HFFc6 (cell line): ENCODE measurements at regions not wholly inside any gene's neighbourhood (a gene's known extent, or its start where the extent isn't known, plus 50 kb on each side); places are given as distances from the start of the nearest gene placed in this dataset.

Experiments used
- DNase-seq: peaks from one replicate; pipeline ENCODE4 v3.0.0-alpha.2; 2018
- H3K27ac Mint-ChIP-seq: 2 replicates; pipeline ENCODE4 v1.8.0; 2020; ENCODE audit warnings: mild to moderate bottlenecking, mixed read lengths
- H3K27me3 Mint-ChIP-seq: 2 replicates; pipeline ENCODE4 v1.8.0; 2021; ENCODE audit warnings: mild to moderate bottlenecking, moderate library complexity, mixed read lengths; ENCODE audit not compliant: insufficient read depth
- H3K36me3 Mint-ChIP-seq: 2 replicates; pipeline ENCODE4 v1.8.0; 2021; ENCODE audit warnings: low read depth, mixed read lengths
- H3K4me1 Mint-ChIP-seq: 2 replicates; pipeline ENCODE4 v1.8.0; 2020; ENCODE audit warnings: low read depth, mixed read lengths
- H3K4me3 Mint-ChIP-seq: 2 replicates; pipeline ENCODE4 v1.8.0; 2020; ENCODE audit warnings: mild to moderate bottlenecking, moderate library complexity, mixed read lengths
- H3K9me3 Mint-ChIP-seq: 2 replicates; pipeline ENCODE4 v1.8.0; 2020; ENCODE audit warnings: mild to moderate bottlenecking, mixed read lengths
- CTCF ChIP-seq: fragments of 200-600 bp; sonication (generic); IDR thresholded peaks from 2 replicates; pipeline ENCODE4 v1.5.0; 2021; ENCODE audit warnings: antibody characterized with exemption, mild to moderate bottlenecking

DNA sequence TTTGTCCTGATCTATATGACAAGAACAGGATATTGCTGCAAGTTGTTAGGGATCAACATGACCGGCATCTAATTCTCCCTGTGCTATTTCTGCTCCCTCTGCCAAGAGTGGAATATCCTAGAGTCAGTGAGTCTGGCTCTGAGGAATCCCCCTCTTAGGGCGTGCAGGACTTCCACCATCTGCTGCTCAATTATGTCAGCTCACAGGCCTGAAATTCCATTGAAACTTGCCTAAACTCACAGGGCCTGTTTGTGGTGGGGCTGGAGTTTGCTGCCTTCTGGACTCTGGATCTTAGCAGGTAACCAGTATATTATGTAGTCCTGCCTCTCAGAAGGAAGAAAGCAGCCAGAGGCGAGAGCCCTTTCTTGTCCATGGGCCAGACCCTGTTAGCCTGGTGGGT is 323.0 kb downstream of the TSN start:
- DNase-seq, result no peak
- TF ChIP-seq CTCF, result no peak
- Mint-ChIP-seq H3K4me1 (no peaks in the 10 kb centered on the region), H3K4me3 (no peak overlapping the region), H3K9me3 (no peaks in the 10 kb centered on the region), H3K27me3 (peaks cover 12% of the 10 kb centered on the region), H3K36me3 (no peaks in the 10 kb centered on the region), H3K27ac (no peak overlapping the region)

GRCh38 chr2:122079844-122080243 is 324.4 kb downstream of the TSN start:
- Mint-ChIP-seq H3K27ac (no peak overlapping the region), H3K36me3 (no peaks in the 10 kb centered on the region), H3K4me1 (no peaks in the 10 kb centered on the region), H3K4me3 (no peak overlapping the region), H3K27me3 (peaks cover 12% of the 10 kb centered on the region), H3K9me3 (no peaks in the 10 kb centered on the region)
- no peak for TF ChIP-seq CTCF
- DNase-seq, result no peak

DNA sequence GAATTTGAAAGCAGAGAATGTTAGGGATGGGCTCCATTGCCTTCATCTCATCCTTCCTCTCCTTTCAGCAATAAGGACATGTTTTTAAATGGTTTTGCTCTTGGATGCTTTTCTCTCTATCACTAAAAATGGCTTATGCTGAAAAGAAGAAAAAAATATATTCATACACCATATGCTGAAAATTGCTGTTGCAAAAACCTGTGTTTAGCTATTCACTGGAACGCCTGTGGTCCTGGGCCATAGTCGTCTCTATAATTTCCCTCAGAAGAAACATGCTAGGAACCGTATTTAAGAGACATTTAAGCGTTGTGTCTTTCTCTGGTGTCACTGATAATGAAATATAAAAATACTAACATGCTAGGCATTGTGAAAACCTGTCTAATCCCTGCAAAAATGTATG is 324.9 kb downstream of the TSN start:
- no peak for TF ChIP-seq CTCF
- no peaks in the 10 kb centered on the region for H3K36me3 Mint-ChIP-seq
- no peak for DNase-seq

DNA sequence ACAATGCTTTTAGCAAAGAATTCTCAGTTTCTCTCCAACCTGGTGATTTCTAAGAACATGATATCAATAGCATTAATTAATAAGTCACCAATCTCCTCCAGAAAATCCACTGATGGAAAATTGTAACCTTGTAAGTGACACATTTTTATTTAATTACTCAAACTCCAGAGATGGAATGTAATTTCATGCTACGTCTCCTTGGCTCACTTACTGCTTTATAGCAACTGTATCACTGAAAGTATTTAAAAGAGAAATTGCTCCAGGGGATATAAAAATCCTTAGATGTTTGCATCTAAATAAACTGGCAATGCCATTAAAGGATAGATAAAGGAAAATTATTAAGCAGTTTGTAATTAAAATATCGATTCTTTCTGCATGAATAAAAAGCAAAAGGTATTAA is 325.4 kb downstream of the TSN start:
- Mint-ChIP-seq H3K27me3 (peaks cover 12% of the 10 kb centered on the region), H3K9me3 (no peaks in the 10 kb centered on the region), H3K4me3 (no peak overlapping the region), H3K36me3 (no peaks in the 10 kb centered on the region), H3K27ac (no peak overlapping the region), H3K4me1 (no peaks in the 10 kb centered on the region)
- DNase-seq, result no peak
- TF ChIP-seq CTCF, result no peak

More for the DNA sequence above, 324.9 kb downstream of the TSN start:
- H3K4me1 Mint-ChIP-seq, result no peaks in the 10 kb centered on the region
- no peak overlapping the region for H3K27ac Mint-ChIP-seq
- H3K9me3 Mint-ChIP-seq, result no peaks in the 10 kb centered on the region
- H3K4me3 Mint-ChIP-seq, result no peak overlapping the region
- H3K27me3 Mint-ChIP-seq, result peaks cover 12% of the 10 kb centered on the region

DNA sequence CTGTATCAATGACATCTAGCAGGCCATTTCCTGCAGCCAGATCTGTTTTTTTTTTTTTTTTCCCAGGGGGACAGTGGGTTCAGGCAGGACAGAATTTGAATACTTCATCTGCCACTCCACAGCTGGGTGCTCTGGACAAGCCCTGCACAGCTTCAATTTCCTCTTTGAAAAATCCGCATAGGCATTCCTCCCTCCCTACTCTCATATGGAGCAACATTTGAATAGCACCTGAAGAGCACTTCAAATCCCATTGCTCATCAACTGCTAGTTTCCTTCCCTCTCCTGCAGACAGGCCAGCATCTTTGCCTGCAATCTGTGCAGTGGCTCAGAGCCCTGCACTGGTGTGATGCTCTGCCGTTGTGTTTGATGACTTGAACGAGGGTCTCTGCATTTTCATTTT is 326.3 kb downstream of the TSN start:
- H3K27ac Mint-ChIP-seq, result no peak overlapping the region
- no peak for DNase-seq
- H3K36me3 Mint-ChIP-seq, result no peaks in the 10 kb centered on the region
- H3K4me3 Mint-ChIP-seq, result no peak overlapping the region
- H3K4me1 Mint-ChIP-seq, result no peaks in the 10 kb centered on the region
- no peak for TF ChIP-seq CTCF
- H3K27me3 Mint-ChIP-seq, result peaks cover 9% of the 10 kb centered on the region
- no peaks in the 10 kb centered on the region for H3K9me3 Mint-ChIP-seq
